OCI-LY1 (cell line): ENCODE measurements at regions not wholly inside any gene's neighbourhood (a gene's known extent, or its start where the extent isn't known, plus 50 kb on each side); places are given as distances from the start of the nearest gene placed in this dataset.

Experiments used
- H2AFZ ChIP-seq: fragments of 200-600 bp; sonication (generic), shearing (Covaris generic); 2 replicates; pipeline ENCODE4 v1.6.0; 2014; ENCODE audit warnings: antibody characterized with exemption, mild to moderate bottlenecking, low read length
- H3F3A ChIP-seq: fragments of 200-600 bp; sonication (generic), shearing (Covaris generic); 2 replicates; pipeline ENCODE4 v1.6.0; 2014; ENCODE audit warnings: mild to moderate bottlenecking, antibody characterized with exemption, low read length, moderate library complexity; ENCODE audit not compliant: insufficient read depth
- H3K27ac ChIP-seq: fragments of 200-600 bp; sonication (generic); 2 replicates; pipeline ENCODE4 v1.5.1; 2014; ENCODE audit warnings: low read length, mixed run types, mild to moderate bottlenecking, low read depth; ENCODE audit not compliant: poor library complexity, severe bottlenecking
- H3K27me3 ChIP-seq: fragments of 200-600 bp; sonication (generic); 2 replicates; pipeline ENCODE4 v1.6.0; 2014; ENCODE audit warnings: antibody characterized with exemption, mild to moderate bottlenecking, low read length, moderate library complexity; ENCODE audit not compliant: insufficient read depth
- H3K36me3 ChIP-seq: fragments of 200-600 bp; sonication (generic); 2 replicates; pipeline ENCODE4 v1.6.1; 2014; ENCODE audit warnings: mild to moderate bottlenecking, antibody characterized with exemption, low read length, moderate library complexity, mixed read lengths; ENCODE audit not compliant: insufficient read depth
- H3K4me1 ChIP-seq: fragments of 200-600 bp; sonication (generic); 2 replicates; pipeline ENCODE4 v1.5.1; 2014; ENCODE audit warnings: mild to moderate bottlenecking, low read length, moderate library complexity; ENCODE audit not compliant: insufficient read depth, severe bottlenecking
- H3K4me2 ChIP-seq: fragments of 200-600 bp; sonication (generic), shearing (Covaris generic); 2 replicates; pipeline ENCODE4 v1.6.1; 2014; ENCODE audit warnings: low read length
- H3K4me3 ChIP-seq: fragments of 200-600 bp; sonication (generic); 2 replicates; pipeline ENCODE4 v1.5.1; 2014; ENCODE audit warnings: low read length, low read depth, mild to moderate bottlenecking, mixed read lengths; ENCODE audit not compliant: poor library complexity, severe bottlenecking
- H3K79me2 ChIP-seq: fragments of 200-600 bp; shearing (Covaris generic); 2 replicates; pipeline ENCODE4 v1.6.1; 2016; ENCODE audit warnings: mixed run types, low read length, mixed read lengths; ENCODE audit not compliant: insufficient read depth
- H3K9ac ChIP-seq: fragments of 200-600 bp; sonication (generic), shearing (Covaris generic); 2 replicates; pipeline ENCODE4 v1.6.1; 2014; ENCODE audit warnings: mild to moderate bottlenecking, low read length, mixed read lengths
- H3K9me2 ChIP-seq: fragments of 200-600 bp; sonication (generic), shearing (Covaris generic); 2 replicates; pipeline ENCODE4 v1.6.1; 2014; ENCODE audit warnings: low read depth, mild to moderate bottlenecking, low read length, mixed read lengths
- H3K9me3 ChIP-seq: fragments of 200-600 bp; shearing (Covaris generic); 2 replicates; pipeline ENCODE4 v1.6.1; 2014; ENCODE audit warnings: low read length, mixed read lengths
- H4K20me1 ChIP-seq: fragments of 200-600 bp; sonication (generic), shearing (Covaris generic); 2 replicates; pipeline ENCODE4 v1.6.0; 2016; ENCODE audit warnings: mild to moderate bottlenecking, low read length; ENCODE audit not compliant: insufficient read depth
- EZH2 ChIP-seq: fragments of 200-600 bp; sonication (generic), shearing (Covaris generic); IDR thresholded peaks from 2 replicates; pipeline ENCODE4 v1.8.0; 2017; ENCODE audit warnings: borderline replicate concordance, mixed run types, mild to moderate bottlenecking, antibody characterized with exemption, low read length, moderate library complexity, mixed read lengths
- TF ChIP-seq, protein P1 (sequence below): fragments of 200-600 bp; sonication (generic), shearing (Covaris generic); IDR thresholded peaks from 2 replicates; pipeline ENCODE4 v1.5.1; 2017; ENCODE audit warnings: mild to moderate bottlenecking, antibody characterized with exemption, low read length, moderate library complexity, mixed read lengths

- no peaks in the 10 kb centered on the region for H3K79me2 ChIP-seq
- TF ChIP-seq EZH2: no peak
- TF ChIP-seq, protein P1, sequence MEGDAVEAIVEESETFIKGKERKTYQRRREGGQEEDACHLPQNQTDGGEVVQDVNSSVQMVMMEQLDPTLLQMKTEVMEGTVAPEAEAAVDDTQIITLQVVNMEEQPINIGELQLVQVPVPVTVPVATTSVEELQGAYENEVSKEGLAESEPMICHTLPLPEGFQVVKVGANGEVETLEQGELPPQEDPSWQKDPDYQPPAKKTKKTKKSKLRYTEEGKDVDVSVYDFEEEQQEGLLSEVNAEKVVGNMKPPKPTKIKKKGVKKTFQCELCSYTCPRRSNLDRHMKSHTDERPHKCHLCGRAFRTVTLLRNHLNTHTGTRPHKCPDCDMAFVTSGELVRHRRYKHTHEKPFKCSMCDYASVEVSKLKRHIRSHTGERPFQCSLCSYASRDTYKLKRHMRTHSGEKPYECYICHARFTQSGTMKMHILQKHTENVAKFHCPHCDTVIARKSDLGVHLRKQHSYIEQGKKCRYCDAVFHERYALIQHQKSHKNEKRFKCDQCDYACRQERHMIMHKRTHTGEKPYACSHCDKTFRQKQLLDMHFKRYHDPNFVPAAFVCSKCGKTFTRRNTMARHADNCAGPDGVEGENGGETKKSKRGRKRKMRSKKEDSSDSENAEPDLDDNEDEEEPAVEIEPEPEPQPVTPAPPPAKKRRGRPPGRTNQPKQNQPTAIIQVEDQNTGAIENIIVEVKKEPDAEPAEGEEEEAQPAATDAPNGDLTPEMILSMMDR: no peak
- H3F3A ChIP-seq: no peaks in the 10 kb centered on the region
- no peaks in the 10 kb centered on the region for H3K27me3 ChIP-seq
- H3K4me3 ChIP-seq: no peak overlapping the region
- no peaks in the 10 kb centered on the region for H3K9me2 ChIP-seq
- no peak overlapping the region for H3K27ac ChIP-seq
- no peaks in the 10 kb centered on the region for H3K9me3 ChIP-seq
- H4K20me1 ChIP-seq: no peaks in the 10 kb centered on the region
- H2AFZ ChIP-seq: no peak overlapping the region
- H3K4me1 ChIP-seq: peaks cover 14% of the 10 kb centered on the region
- H3K36me3 ChIP-seq: no peaks in the 10 kb centered on the region
- H3K9ac ChIP-seq: no peak overlapping the region
- no peak overlapping the region for H3K4me2 ChIP-seq
These were observed 99.6 kb upstream of the SPEF2 start for GRCh38 chr5:35518104-35518503.

DNA sequence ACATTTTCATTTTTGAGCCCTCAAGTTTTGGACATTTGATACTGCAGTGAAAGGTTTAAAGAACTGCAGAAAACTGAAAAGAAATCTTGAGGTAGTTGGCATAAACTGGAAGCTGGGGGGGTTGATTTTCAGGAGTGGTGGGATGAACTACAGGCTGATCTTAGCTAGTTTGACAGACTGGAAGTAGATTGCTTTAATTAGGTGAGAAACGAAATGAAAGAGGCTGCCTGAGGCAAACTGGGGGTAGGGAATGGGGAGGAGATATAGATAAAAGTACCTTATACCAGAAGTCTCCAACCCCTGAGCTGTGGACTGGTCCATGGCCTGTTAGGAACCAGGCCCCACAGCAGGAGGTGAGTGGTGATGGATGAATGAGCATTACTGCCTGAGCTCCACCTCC is 101.4 kb upstream of the SPEF2 start:
- H3K27me3 ChIP-seq: no peaks in the 10 kb centered on the region
- H3K4me3 ChIP-seq: no peak overlapping the region
- no peak overlapping the region for H3K27ac ChIP-seq
- no peak overlapping the region for H3K9ac ChIP-seq
- peaks cover 14% of the 10 kb centered on the region for H3K4me1 ChIP-seq
- H3K9me3 ChIP-seq: no peaks in the 10 kb centered on the region
- H3K9me2 ChIP-seq: no peaks in the 10 kb centered on the region
- no peak overlapping the region for H2AFZ ChIP-seq
- no peaks in the 10 kb centered on the region for H3F3A ChIP-seq
- no peaks in the 10 kb centered on the region for H3K36me3 ChIP-seq
- H3K79me2 ChIP-seq: no peaks in the 10 kb centered on the region
- TF ChIP-seq, protein P1: no peak
- no peak for TF ChIP-seq EZH2
- H3K4me2 ChIP-seq: no peak overlapping the region
- H4K20me1 ChIP-seq: no peaks in the 10 kb centered on the region

DNA sequence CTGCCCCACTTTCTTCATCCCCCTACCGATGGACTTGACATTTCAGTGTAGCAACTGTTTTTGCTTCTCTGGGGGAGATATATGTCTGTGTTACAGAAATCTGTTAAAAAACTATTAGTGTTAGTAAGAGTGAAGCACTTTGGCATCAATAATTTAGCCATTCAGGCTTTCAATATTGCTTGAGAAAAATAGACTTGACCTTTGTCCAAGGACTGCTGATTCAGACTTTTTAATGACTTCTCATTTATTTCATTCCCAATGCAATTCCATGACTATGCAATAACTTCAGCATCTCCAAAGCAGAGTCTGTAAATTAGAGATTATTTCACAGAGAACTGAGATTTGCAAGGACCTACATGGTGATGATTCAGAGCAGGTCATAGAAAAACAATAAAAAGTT is 104.1 kb upstream of the SPEF2 start:
- H3K36me3 ChIP-seq: no peaks in the 10 kb centered on the region
- no peak overlapping the region for H3K4me3 ChIP-seq
- no peaks in the 10 kb centered on the region for H4K20me1 ChIP-seq
- H3K4me2 ChIP-seq: no peak overlapping the region
- no peaks in the 10 kb centered on the region for H3F3A ChIP-seq
- no peaks in the 10 kb centered on the region for H3K9me3 ChIP-seq
- H3K27ac ChIP-seq: no peak overlapping the region
- H3K79me2 ChIP-seq: no peaks in the 10 kb centered on the region
- H3K4me1 ChIP-seq: peaks cover 12% of the 10 kb centered on the region
- no peaks in the 10 kb centered on the region for H3K9me2 ChIP-seq
- no peak overlapping the region for H3K9ac ChIP-seq
- H3K27me3 ChIP-seq: no peaks in the 10 kb centered on the region
- no peak overlapping the region for H2AFZ ChIP-seq
- TF ChIP-seq EZH2: no peak
- TF ChIP-seq, protein P1: no peak
